ENCODE measurements at regions not wholly inside any gene's neighbourhood (a gene's known extent, or its start where the extent isn't known, plus 50 kb on each side); places are given as distances from the start of the nearest gene placed in this dataset.

DNA sequence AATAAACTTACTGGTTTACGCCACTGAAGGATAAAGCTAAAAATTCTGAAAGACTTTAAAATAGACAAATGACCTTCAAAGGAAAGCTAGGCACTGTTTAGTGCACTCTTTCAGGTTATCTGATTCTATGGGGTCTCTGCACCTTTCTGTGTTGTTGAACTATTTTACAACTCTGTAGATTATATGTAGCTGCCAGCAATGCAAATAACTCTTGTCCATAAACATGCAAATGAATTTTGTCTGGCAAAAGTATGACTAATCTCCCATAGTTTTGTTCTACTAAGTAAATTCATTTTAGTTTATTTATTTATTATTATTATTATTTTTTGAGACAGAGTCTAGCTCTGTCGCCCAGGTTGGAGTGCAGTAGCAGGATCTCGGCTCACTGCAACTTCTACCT lies 266.3 kb upstream of the CCDC196 start:
- POLR2A ChIA-PET, result no interaction called here
- CTCF ChIA-PET, result interaction anchor here (0.6 to 0.9 kb wide), 2 partner anchors 15 to 127 kb away, joined by 3 read pairs; no protein-coding TSS in a partner anchor
- Mint-ChIP-seq H3K27ac (ENCODE audit: low read depth, unreplicated experiment) (no peak overlapping the region), H3K9me3 (ENCODE audit: unreplicated experiment) (peaks cover 31% of the 10 kb centered on the region), H3K36me3 (ENCODE audit: insufficient read depth, unreplicated experiment) (no peaks in the 10 kb centered on the region), H3K4me3 (ENCODE audit: unreplicated experiment) (no peak overlapping the region), H3K4me1 (ENCODE audit: insufficient read depth, unreplicated experiment) (no peaks in the 10 kb centered on the region), H3K27me3 (ENCODE audit: insufficient read depth, unreplicated experiment) (no peaks in the 10 kb centered on the region)
- TF ChIP-seq, protein P1, sequence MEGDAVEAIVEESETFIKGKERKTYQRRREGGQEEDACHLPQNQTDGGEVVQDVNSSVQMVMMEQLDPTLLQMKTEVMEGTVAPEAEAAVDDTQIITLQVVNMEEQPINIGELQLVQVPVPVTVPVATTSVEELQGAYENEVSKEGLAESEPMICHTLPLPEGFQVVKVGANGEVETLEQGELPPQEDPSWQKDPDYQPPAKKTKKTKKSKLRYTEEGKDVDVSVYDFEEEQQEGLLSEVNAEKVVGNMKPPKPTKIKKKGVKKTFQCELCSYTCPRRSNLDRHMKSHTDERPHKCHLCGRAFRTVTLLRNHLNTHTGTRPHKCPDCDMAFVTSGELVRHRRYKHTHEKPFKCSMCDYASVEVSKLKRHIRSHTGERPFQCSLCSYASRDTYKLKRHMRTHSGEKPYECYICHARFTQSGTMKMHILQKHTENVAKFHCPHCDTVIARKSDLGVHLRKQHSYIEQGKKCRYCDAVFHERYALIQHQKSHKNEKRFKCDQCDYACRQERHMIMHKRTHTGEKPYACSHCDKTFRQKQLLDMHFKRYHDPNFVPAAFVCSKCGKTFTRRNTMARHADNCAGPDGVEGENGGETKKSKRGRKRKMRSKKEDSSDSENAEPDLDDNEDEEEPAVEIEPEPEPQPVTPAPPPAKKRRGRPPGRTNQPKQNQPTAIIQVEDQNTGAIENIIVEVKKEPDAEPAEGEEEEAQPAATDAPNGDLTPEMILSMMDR (IDR thresholded peaks at IDR 0.05; ENCODE audit: unreplicated experiment), result no peak
- intact Hi-C loops (cut with micrococcal nuclease), result no loop called here
- no peak for DNase-seq (ENCODE audit: unreplicated experiment)
- BruUV-seq (replicated peaks), result no TSS peak

DNA sequence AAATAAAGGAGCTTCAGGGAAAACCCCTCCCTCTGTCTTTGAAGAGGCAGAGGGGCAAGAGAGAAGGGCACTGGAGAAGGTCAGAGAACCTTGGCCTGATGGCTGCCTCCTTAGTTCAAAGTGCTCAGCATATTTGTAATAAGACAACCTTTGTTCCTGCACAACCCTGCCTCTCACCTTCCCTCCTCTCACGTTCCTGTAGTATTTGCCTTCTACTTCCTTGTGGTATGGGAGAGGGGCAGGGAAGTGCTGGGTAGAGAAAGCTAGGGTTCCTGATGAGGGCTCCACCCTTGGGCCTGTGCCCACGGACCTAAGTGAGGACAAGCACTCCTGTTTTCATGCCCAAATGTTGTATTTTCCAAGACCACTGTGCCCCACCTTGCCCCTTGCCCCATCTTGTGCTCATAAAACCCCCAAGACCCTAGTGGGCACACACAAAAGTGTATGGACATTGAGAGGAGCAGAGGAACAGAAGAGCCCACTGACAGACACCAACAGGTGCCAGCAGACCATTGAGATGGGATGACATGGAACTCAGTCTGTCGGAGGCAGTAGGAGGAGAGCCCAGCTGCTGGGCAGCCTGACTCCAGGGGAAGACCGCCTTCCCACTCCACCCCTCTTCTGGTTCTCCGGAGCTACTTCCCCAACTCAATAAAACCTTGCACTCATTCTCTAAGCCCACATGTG lies 261.5 kb upstream of the CCDC196 start:
- TF ChIP-seq, protein P1 (IDR thresholded peaks at IDR 0.05; ENCODE audit: unreplicated experiment), result no peak
- intact Hi-C loops (cut with micrococcal nuclease), result no loop called here
- peaks cover 2% of the 10 kb centered on the region for H3K36me3 Mint-ChIP-seq (ENCODE audit: insufficient read depth, unreplicated experiment)
- no TSS peak for BruUV-seq (replicated peaks)
- no peak for DNase-seq (ENCODE audit: unreplicated experiment)
- H3K4me3 Mint-ChIP-seq (ENCODE audit: unreplicated experiment), result no peak overlapping the region
- no peaks in the 10 kb centered on the region for H3K4me1 Mint-ChIP-seq (ENCODE audit: insufficient read depth, unreplicated experiment)
- POLR2A ChIA-PET, result no interaction called here
- CTCF ChIA-PET, result no interaction called here
- H3K9me3 Mint-ChIP-seq (ENCODE audit: unreplicated experiment), result peaks cover 10% of the 10 kb centered on the region
- H3K27ac Mint-ChIP-seq (ENCODE audit: low read depth, unreplicated experiment), result no peak overlapping the region
- H3K27me3 Mint-ChIP-seq (ENCODE audit: insufficient read depth, unreplicated experiment), result no peaks in the 10 kb centered on the region

DNA sequence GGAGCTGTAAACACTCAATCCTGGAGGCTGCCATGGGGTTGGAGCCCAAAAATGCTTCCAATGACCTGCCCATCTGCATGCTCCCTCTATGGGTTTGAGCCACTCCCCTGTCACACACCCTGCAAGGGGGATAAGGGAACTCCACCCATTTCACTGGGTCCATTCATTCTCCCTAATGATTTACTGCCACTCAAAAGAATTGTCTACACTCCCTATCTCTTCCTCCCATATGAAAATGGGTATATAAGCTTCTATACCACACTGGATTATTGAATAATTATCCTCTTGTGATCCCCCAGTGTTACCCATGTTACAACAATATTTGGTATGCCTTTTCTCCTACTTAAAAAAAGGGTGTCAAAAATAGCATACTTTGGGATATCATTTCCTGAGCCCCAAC lies 260.8 kb upstream of the CCDC196 start:
- POLR2A ChIA-PET, result no interaction called here
- CTCF ChIA-PET, result no interaction called here
- intact Hi-C loops (cut with micrococcal nuclease), result no loop called here

DNA sequence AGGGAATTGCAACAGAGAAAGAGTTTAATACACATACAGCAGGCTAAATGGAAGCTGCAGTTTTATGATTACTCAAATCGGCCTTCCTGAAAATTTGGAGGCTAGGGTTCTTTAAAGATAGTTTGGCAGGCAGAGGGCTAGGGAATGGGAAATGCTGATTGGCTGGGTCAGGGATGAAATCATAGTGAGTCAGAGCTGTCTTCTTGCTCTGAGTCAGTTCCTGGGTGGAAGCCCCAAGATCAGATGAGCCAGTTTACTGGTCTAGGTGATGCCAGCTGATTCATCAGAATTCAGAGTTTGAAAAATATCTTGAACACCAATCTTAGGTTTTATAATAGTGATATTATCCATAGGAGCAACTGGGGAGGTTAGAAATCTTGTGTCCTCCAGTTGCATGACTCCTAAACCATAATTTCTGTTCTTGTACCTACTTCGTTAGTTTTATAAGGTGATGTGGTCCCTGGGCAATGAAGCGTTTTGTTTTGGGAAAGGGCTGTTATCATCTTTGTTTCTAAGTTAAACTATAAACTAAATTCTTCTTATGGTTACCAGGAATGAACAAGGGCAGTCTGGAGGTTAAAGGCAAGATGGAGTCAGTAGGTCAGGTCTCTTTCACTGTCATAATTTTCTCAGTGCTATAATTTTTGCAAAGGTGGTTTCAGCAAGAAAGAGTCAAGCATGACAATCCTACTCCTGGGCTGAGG lies 257.8 kb upstream of the CCDC196 start:
- TF ChIP-seq, protein P1 (IDR thresholded peaks at IDR 0.05; ENCODE audit: unreplicated experiment), result no peak
- DNase-seq (ENCODE audit: unreplicated experiment), result peak; percentile 59
- ChIA-PET POLR2A (interaction anchor here (0.7 kb wide), 1 partner anchor 11 kb away, joined by 4 read pairs; no protein-coding TSS in a partner anchor), CTCF (no interaction called here)
- peak overlapping the region; percentile 31 for H3K27ac Mint-ChIP-seq (ENCODE audit: low read depth, unreplicated experiment)
- H3K27me3 Mint-ChIP-seq (ENCODE audit: insufficient read depth, unreplicated experiment), result no peaks in the 10 kb centered on the region
- intact Hi-C loops (cut with micrococcal nuclease), result no loop called here
- H3K4me1 Mint-ChIP-seq (ENCODE audit: insufficient read depth, unreplicated experiment), result no peaks in the 10 kb centered on the region
- H3K36me3 Mint-ChIP-seq (ENCODE audit: insufficient read depth, unreplicated experiment), result peaks cover 6% of the 10 kb centered on the region
- H3K4me3 Mint-ChIP-seq (ENCODE audit: unreplicated experiment), result no peak overlapping the region
- H3K9me3 Mint-ChIP-seq (ENCODE audit: unreplicated experiment), result peaks cover 10% of the 10 kb centered on the region
- no TSS peak for BruUV-seq (replicated peaks)

More for the DNA sequence above, 260.8 kb upstream of the CCDC196 start:
- Mint-ChIP-seq H3K27me3 (ENCODE audit: insufficient read depth, unreplicated experiment) (no peaks in the 10 kb centered on the region), H3K36me3 (ENCODE audit: insufficient read depth, unreplicated experiment) (peaks cover 6% of the 10 kb centered on the region), H3K27ac (ENCODE audit: low read depth, unreplicated experiment) (no peak overlapping the region), H3K4me3 (ENCODE audit: unreplicated experiment) (no peak overlapping the region), H3K9me3 (ENCODE audit: unreplicated experiment) (peaks cover 10% of the 10 kb centered on the region), H3K4me1 (ENCODE audit: insufficient read depth, unreplicated experiment) (no peaks in the 10 kb centered on the region)
- no peak for DNase-seq (ENCODE audit: unreplicated experiment)
- no TSS peak for BruUV-seq (replicated peaks)
- TF ChIP-seq, protein P1 (IDR thresholded peaks at IDR 0.05; ENCODE audit: unreplicated experiment), result no peak

Data from MCF 10A (cell line).